Small intestine (tissue), 7 donors: ENCODE measurements at regions not wholly inside any gene's neighbourhood (a gene's known extent, or its start where the extent isn't known, plus 50 kb on each side); places are given as distances from the start of the nearest gene placed in this dataset.
A peak's percentile ranks its signal among the peaks of the same experiment; 100 is the strongest.

ENCODE experiments used
- DNase-seq, 2 donors: peaks; one replicate each; pipeline versions ENCODE4 v3.0.0 to v3.0.0-alpha.2; 2013
- FAIRE-seq: peaks from 2 replicates; lab custom pipeline; 2012; peaks lifted over from hg19 to GRCh38; lab: Jason Lieb, UNC
- H3K27ac ChIP-seq, 3 donors: one replicate each; pipeline ENCODE4 v1.5.1; 2013; ENCODE audit warnings: low read length in 2 of 3, mild to moderate bottlenecking in 2 of 3, control low read depth in 1 of 3, inconsistent platforms in 1 of 3, low read depth in 1 of 3, moderate library complexity in 1 of 3
- H3K27me3 ChIP-seq, 3 donors: one replicate each; pipeline ENCODE4 v1.6.1; 2013; ENCODE audit warnings: low read length in 3 of 3, inconsistent platforms in 1 of 3; ENCODE audit not compliant: control insufficient read depth in 3 of 3, insufficient read depth in 3 of 3
- H3K36me3 ChIP-seq, 3 donors: one replicate each; pipeline ENCODE4 v1.6.1; 2013; ENCODE audit warnings: low read length in 3 of 3, inconsistent platforms in 1 of 3, low read depth in 1 of 3, mild to moderate bottlenecking in 1 of 3, moderate library complexity in 1 of 3; ENCODE audit not compliant: control insufficient read depth in 3 of 3, insufficient read depth in 2 of 3
- H3K4me1 ChIP-seq, 3 donors: one replicate each; pipeline ENCODE4 v1.6.1; 2013; ENCODE audit warnings: low read length in 2 of 3, inconsistent platforms in 1 of 3, low read depth in 1 of 3, mild to moderate bottlenecking in 1 of 3, moderate library complexity in 1 of 3; ENCODE audit not compliant: control insufficient read depth in 3 of 3, insufficient read depth in 2 of 3
- H3K4me3 ChIP-seq, 3 donors: one replicate each; pipeline ENCODE4 v1.5.1; 2013; ENCODE audit warnings: low read length in 3 of 3, control low read depth in 1 of 3, inconsistent platforms in 1 of 3, low read depth in 1 of 3, mild to moderate bottlenecking in 1 of 3, moderate library complexity in 1 of 3
- H3K9me3 ChIP-seq, 2 donors: one replicate each; pipeline ENCODE4 v1.6.1; 2013; ENCODE audit warnings: low read depth in 1 of 2, low read length in 1 of 2; ENCODE audit not compliant: control insufficient read depth in 2 of 2, insufficient read depth in 1 of 2
- WGBS, 3 donors: extraction: QIAGEN DNeasy Blood & Tissue Kit; methylation state at CpG; one replicate each; pipeline ENCODE4 v1.1.7; 2013; 5-methylcytosine and 5-hydroxymethylcytosine counted together
- donor health status: healthy with polysubstance abuse.
- donor health status: control.
- donor health status: control.
- donor health status: Bipolar disorder and iron deficiency.
- donor health status: healthy.

- no peaks in the 10 kb centered on the region for H3K9me3 ChIP-seq
- H3K27me3 ChIP-seq = no peaks in the 10 kb centered on the region
- DNase-seq (peak; percentile 2 to 5), FAIRE-seq (no peak)
- WGBS, 3 donors = 62 to 69% (median 64%) methylated on average over 1 of the region's 1 CpG
- no peaks in the 10 kb centered on the region for H3K36me3 ChIP-seq
- H3K27ac ChIP-seq = no peak overlapping the region
- H3K4me1 ChIP-seq = no peaks in the 10 kb centered on the region
- H3K4me3 ChIP-seq = no peak overlapping the region
Measured at GRCh38 chr12:89073027-89073398, 279.3 kb downstream of the DUSP6 start.

GRCh38 chr12:89072294-89073026 lies 279.8 kb downstream of the DUSP6 start:
- FAIRE-seq = no peak

GRCh38 chr12:89070603-89071002 lies 281.7 kb downstream of the DUSP6 start:
- DNase-seq (no peak), FAIRE-seq (no peak)
- WGBS, 3 donors = 86 to 95% (median 91%) methylated on average over 1 of the region's 1 CpG
- no peaks in the 10 kb centered on the region for H3K36me3 ChIP-seq
- H3K4me1 ChIP-seq = no peaks in the 10 kb centered on the region
- no peaks in the 10 kb centered on the region for H3K27me3 ChIP-seq
- no peaks in the 10 kb centered on the region for H3K9me3 ChIP-seq
- H3K4me3 ChIP-seq = no peak overlapping the region
- no peak overlapping the region for H3K27ac ChIP-seq

More at GRCh38 chr12:89072294-89073026, 279.8 kb downstream of the DUSP6 start:
- DNase-seq = no peak
- H3K4me1 ChIP-seq = no peaks in the 10 kb centered on the region
- no peaks in the 10 kb centered on the region for H3K36me3 ChIP-seq
- no peaks in the 10 kb centered on the region for H3K27me3 ChIP-seq
- no peak overlapping the region for H3K4me3 ChIP-seq
- 85 to 91% (median 90%) methylated on average over 4 of the region's 4 CpGs for WGBS, 3 donors
- H3K27ac ChIP-seq = no peak overlapping the region
- H3K9me3 ChIP-seq = no peaks in the 10 kb centered on the region

- no peaks in the 10 kb centered on the region for H3K27me3 ChIP-seq
- WGBS, 3 donors = 84 to 92% (median 89%) methylated on average over 2 of the region's 2 CpGs
- DNase-seq = no peak
- no peaks in the 10 kb centered on the region for H3K36me3 ChIP-seq
- H3K4me3 ChIP-seq = no peak overlapping the region
- H3K27ac ChIP-seq = no peak overlapping the region
- H3K4me1 ChIP-seq = no peaks in the 10 kb centered on the region
- H3K9me3 ChIP-seq = no peaks in the 10 kb centered on the region
- no peak for FAIRE-seq
Measured at GRCh38 chr12:89069431-89069830, 282.9 kb downstream of the DUSP6 start.

GRCh38 chr12:89067421-89068187 lies 284.7 kb downstream of the DUSP6 start:
- no peaks in the 10 kb centered on the region for H3K36me3 ChIP-seq
- 57 to 65% (median 59%) methylated on average over 2 of the region's 2 CpGs for WGBS, 3 donors
- no peaks in the 10 kb centered on the region for H3K27me3 ChIP-seq
- no peak for FAIRE-seq
- H3K27ac ChIP-seq = no peak overlapping the region
- no peak overlapping the region for H3K4me3 ChIP-seq
- no peak for DNase-seq
- H3K4me1 ChIP-seq = no peaks in the 10 kb centered on the region
- no peaks in the 10 kb centered on the region for H3K9me3 ChIP-seq

GRCh38 chr12:89064780-89065179 lies 287.5 kb downstream of the DUSP6 start:
- no peak for FAIRE-seq
- no peak for DNase-seq
- 89 to 99% (median 96%) methylated on average over 3 of the region's 3 CpGs for WGBS, 3 donors
- H3K4me1 ChIP-seq = peaks cover 0 to 4% (median 0%) of the 10 kb centered on the region in 3 donors
- no peak overlapping the region for H3K4me3 ChIP-seq
- H3K36me3 ChIP-seq = no peaks in the 10 kb centered on the region
- no peaks in the 10 kb centered on the region for H3K27me3 ChIP-seq
- H3K9me3 ChIP-seq = no peaks in the 10 kb centered on the region
- H3K27ac ChIP-seq = no peak overlapping the region

- no peaks in the 10 kb centered on the region for H3K27me3 ChIP-seq
- H3K4me3 ChIP-seq = no peak overlapping the region
- WGBS, 3 donors = 82 to 91% (median 87%) methylated on average over 6 of the region's 6 CpGs
- FAIRE-seq (no peak), DNase-seq (no peak)
- peaks cover 0 to 11% (median 0%) of the 10 kb centered on the region in 3 donors for H3K4me1 ChIP-seq
- H3K27ac ChIP-seq = no peak overlapping the region
- H3K9me3 ChIP-seq = no peaks in the 10 kb centered on the region
- no peaks in the 10 kb centered on the region for H3K36me3 ChIP-seq
Measured at GRCh38 chr12:89064151-89064550, 288.1 kb downstream of the DUSP6 start.

- Histone ChIP-seq H3K4me1 (peaks cover 0 to 21% (median 1%) of the 10 kb centered on the region in 3 donors), H3K9me3 (no peaks in the 10 kb centered on the region), H3K27me3 (no peaks in the 10 kb centered on the region), H3K4me3 (no peak overlapping the region), H3K36me3 (no peaks in the 10 kb centered on the region), H3K27ac (no peak overlapping the region)
- FAIRE-seq (no peak), DNase-seq (no peak)
- WGBS, 3 donors = 32 to 64% (median 34%) methylated on average over 2 of the region's 2 CpGs
Measured at GRCh38 chr12:89062996-89063395, 289.3 kb downstream of the DUSP6 start.
